GM12878 (cell line): ENCODE measurements at regions not wholly inside any gene's neighbourhood (a gene's known extent, or its start where the extent isn't known, plus 50 kb on each side); places are given as distances from the start of the nearest gene placed in this dataset.

Source experiments
- EZH2 ChIP-seq: IDR thresholded peaks from 2 replicates; pipeline ENCODE4 v1.6.1; 2012; ENCODE audit warnings: low read depth, mild to moderate bottlenecking, control low read depth, inconsistent platforms, low read length, borderline replicate concordance; ENCODE audit not compliant: control insufficient read depth
- NR2C1 ChIP-seq: fragments of 450-650 bp; IDR thresholded peaks from 2 replicates; pipeline ENCODE4 v1.6.1; 2017; ENCODE audit warnings: antibody characterized with exemption, mild to moderate bottlenecking, moderate library complexity
- NRF1 ChIP-seq: conservative IDR thresholded peaks from 2 replicates; pipeline ENCODE4 v1.6.1; 2011; ENCODE audit warnings: mild to moderate bottlenecking, low read depth, low read length, improper control_type of control experiment
- POLR2A ChIP-seq: IDR thresholded peaks from 2 replicates; pipeline ENCODE4 v1.6.1; 2011; ENCODE audit warnings: low read depth, mild to moderate bottlenecking, low read length
- USF1 ChIP-seq: IDR thresholded peaks from 2 replicates; pipeline ENCODE4 v1.6.1; 2011; ENCODE audit warnings: borderline replicate concordance, low read depth, mild to moderate bottlenecking, moderate library complexity, mixed read lengths, low read length; ENCODE audit not compliant: insufficient read depth; ENCODE audit errors: extremely low read length
- ZNF217 ChIP-seq: fragments of 450-650 bp; IDR thresholded peaks from 2 replicates; pipeline ENCODE4 v1.6.1; 2017; ENCODE audit warnings: antibody characterized with exemption, mild to moderate bottlenecking
- TF ChIP-seq, protein P1 (sequence below): IDR thresholded peaks from 2 replicates; pipeline ENCODE4 v1.6.1; 2011; ENCODE audit warnings: low read depth, mild to moderate bottlenecking, low read length, moderate library complexity, borderline replicate concordance; ENCODE audit errors: extremely low read depth

GRCh38 chr3:31290046-31290445 is 242.7 kb upstream of the STT3B start:
- TF ChIP-seq USF1 (no peak), POLR2A (no peak), ZNF217 (no peak), NR2C1 (no peak), EZH2 (no peak), NRF1 (no peak)
- TF ChIP-seq, protein P1, sequence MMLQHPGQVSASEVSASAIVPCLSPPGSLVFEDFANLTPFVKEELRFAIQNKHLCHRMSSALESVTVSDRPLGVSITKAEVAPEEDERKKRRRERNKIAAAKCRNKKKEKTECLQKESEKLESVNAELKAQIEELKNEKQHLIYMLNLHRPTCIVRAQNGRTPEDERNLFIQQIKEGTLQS: no peak
